ENCODE measurements at regions not wholly inside any gene's neighbourhood (a gene's known extent, or its start where the extent isn't known, plus 50 kb on each side); places are given as distances from the start of the nearest gene placed in this dataset.
A peak's percentile ranks its signal among the peaks of the same experiment; 100 is the strongest.

- Mint-ChIP-seq H3K9me3 (peaks cover 0 to 9% (median 9%) of the 10 kb centered on the region in 3 donors), H3K4me1 (no peaks in the 10 kb centered on the region), H3K27me3 (peaks cover 2 to 3% of the 10 kb centered on the region in 2 donors), H3K36me3 (no peaks in the 10 kb centered on the region), H3K27ac (no peak overlapping the region), H3K4me3 (no peak overlapping the region)
- WGBS (ENCODE audit: insufficient coverage), result no CpG with 5 or more reads among the region's 2 CpGs
- ChIA-PET CTCF (no interaction called here), POLR2A (no interaction called here)
- no peak overlapping the region for H3K27ac ChIP-seq (ENCODE audit: low read length)
- H3K4me3 ChIP-seq (ENCODE audit: control insufficient read depth in 1 of 2, extremely low read depth in 1 of 2, low read length in 1 of 2), result no peak overlapping the region
- no peaks in the 10 kb centered on the region for H3K36me3 ChIP-seq (ENCODE audit: control insufficient read depth in 2 of 2, extremely low read depth in 1 of 2, insufficient read depth in 1 of 2, low read length in 1 of 2)
- ATAC-seq (replicated peaks in 1 of 4), result no peak
- DNase-seq, result no peak
- H3K9me3 ChIP-seq, result no peaks in the 10 kb centered on the region
- no peaks in the 10 kb centered on the region for H3K27me3 ChIP-seq (replicated peaks in 1 of 2; ENCODE audit: control insufficient read depth in 2 of 2, extremely low read depth in 1 of 2, insufficient read depth in 2 of 2, low read length in 1 of 2)
- H3K4me1 ChIP-seq (ENCODE audit: control insufficient read depth in 1 of 2, extremely low read depth in 1 of 2, insufficient read depth in 2 of 2, low read length in 2 of 2), result peaks cover 0 to 8% of the 10 kb centered on the region in 2 experiments
Observed at GRCh38 chr9:16126042-16126441, 573.2 kb downstream of the CCDC171 start.

GRCh38 chr9:16128003-16128402 is 575.2 kb downstream of the CCDC171 start:
- DNase-seq, result no peak
- Histone ChIP-seq H3K9me3 (no peaks in the 10 kb centered on the region), H3K36me3 (ENCODE audit: control insufficient read depth in 2 of 2, extremely low read depth in 1 of 2, insufficient read depth in 1 of 2, low read length in 1 of 2) (no peaks in the 10 kb centered on the region), H3K27me3 (replicated peaks in 1 of 2; ENCODE audit: control insufficient read depth in 2 of 2, extremely low read depth in 1 of 2, insufficient read depth in 2 of 2, low read length in 1 of 2) (no peaks in the 10 kb centered on the region), H3K4me1 (ENCODE audit: control insufficient read depth in 1 of 2, extremely low read depth in 1 of 2, insufficient read depth in 2 of 2, low read length in 2 of 2) (no peaks in the 10 kb centered on the region), H3K27ac (ENCODE audit: low read length) (no peak overlapping the region), H3K4me3 (ENCODE audit: control insufficient read depth in 1 of 2, extremely low read depth in 1 of 2, low read length in 1 of 2) (no peak overlapping the region)
- ChIA-PET POLR2A (no interaction called here), CTCF (no interaction called here)
- WGBS (ENCODE audit: insufficient coverage), result no CpG with 5 or more reads among the region's 6 CpGs
- H3K9me3 Mint-ChIP-seq, result peaks cover 0 to 9% (median 9%) of the 10 kb centered on the region in 3 donors
- no peaks in the 10 kb centered on the region for H3K4me1 Mint-ChIP-seq
- H3K4me3 Mint-ChIP-seq, result no peak overlapping the region
- peaks cover 4 to 14% of the 10 kb centered on the region in 2 donors for H3K27me3 Mint-ChIP-seq
- no peak for ATAC-seq (replicated peaks in 1 of 4)
- H3K27ac Mint-ChIP-seq, result no peak overlapping the region
- no peaks in the 10 kb centered on the region for H3K36me3 Mint-ChIP-seq

GRCh38 chr9:16131264-16131663 is 578.4 kb downstream of the CCDC171 start:
- POLR2A ChIA-PET, result no interaction called here
- DNase-seq, result no peak

GRCh38 chr9:16132513-16132912 is 579.7 kb downstream of the CCDC171 start:
- WGBS (ENCODE audit: insufficient coverage), result no CpG with 5 or more reads among the region's 6 CpGs

More at GRCh38 chr9:16131264-16131663, 578.4 kb downstream of the CCDC171 start:
- no peak overlapping the region for H3K27ac Mint-ChIP-seq
- no peaks in the 10 kb centered on the region for H3K4me1 Mint-ChIP-seq
- no peaks in the 10 kb centered on the region for H3K36me3 ChIP-seq (ENCODE audit: control insufficient read depth in 2 of 2, extremely low read depth in 1 of 2, insufficient read depth in 1 of 2, low read length in 1 of 2)
- no peak overlapping the region for H3K27ac ChIP-seq (ENCODE audit: low read length)
- no peaks in the 10 kb centered on the region for H3K27me3 ChIP-seq (replicated peaks in 1 of 2; ENCODE audit: control insufficient read depth in 2 of 2, extremely low read depth in 1 of 2, insufficient read depth in 2 of 2, low read length in 1 of 2)
- H3K4me3 ChIP-seq (ENCODE audit: control insufficient read depth in 1 of 2, extremely low read depth in 1 of 2, low read length in 1 of 2), result no peak overlapping the region
- WGBS (ENCODE audit: insufficient coverage), result 88% methylated on average over 2 of the region's 6 CpGs
- no peaks in the 10 kb centered on the region for H3K4me1 ChIP-seq (ENCODE audit: control insufficient read depth in 1 of 2, extremely low read depth in 1 of 2, insufficient read depth in 2 of 2, low read length in 2 of 2)
- H3K9me3 Mint-ChIP-seq, result peaks cover 4 to 9% (median 9%) of the 10 kb centered on the region in 3 donors
- ATAC-seq (replicated peaks in 1 of 4), result no peak
- H3K36me3 Mint-ChIP-seq, result no peaks in the 10 kb centered on the region
- CTCF ChIA-PET, result no interaction called here
- no peak overlapping the region for H3K4me3 Mint-ChIP-seq
- no peaks in the 10 kb centered on the region for H3K9me3 ChIP-seq
- peaks cover 4 to 16% of the 10 kb centered on the region in 2 donors for H3K27me3 Mint-ChIP-seq

GRCh38 chr9:16133032-16133431 is 580.2 kb downstream of the CCDC171 start:
- H3K4me1 Mint-ChIP-seq, result no peaks in the 10 kb centered on the region
- Histone ChIP-seq H3K4me1 (ENCODE audit: control insufficient read depth in 1 of 2, extremely low read depth in 1 of 2, insufficient read depth in 2 of 2, low read length in 2 of 2) (no peaks in the 10 kb centered on the region), H3K36me3 (ENCODE audit: control insufficient read depth in 2 of 2, extremely low read depth in 1 of 2, insufficient read depth in 1 of 2, low read length in 1 of 2) (no peaks in the 10 kb centered on the region), H3K4me3 (ENCODE audit: control insufficient read depth in 1 of 2, extremely low read depth in 1 of 2, low read length in 1 of 2) (no peak overlapping the region), H3K9me3 (no peaks in the 10 kb centered on the region), H3K27ac (ENCODE audit: low read length) (no peak overlapping the region), H3K27me3 (replicated peaks in 1 of 2; ENCODE audit: control insufficient read depth in 2 of 2, extremely low read depth in 1 of 2, insufficient read depth in 2 of 2, low read length in 1 of 2) (no peaks in the 10 kb centered on the region)
- ChIA-PET POLR2A (no interaction called here), CTCF (no interaction called here)
- H3K36me3 Mint-ChIP-seq, result no peaks in the 10 kb centered on the region
- peaks cover 4 to 9% (median 9%) of the 10 kb centered on the region in 3 donors for H3K9me3 Mint-ChIP-seq
- peaks cover 4 to 16% of the 10 kb centered on the region in 2 donors for H3K27me3 Mint-ChIP-seq
- ATAC-seq (replicated peaks in 1 of 4), result no peak
- no peak overlapping the region for H3K4me3 Mint-ChIP-seq
- no peak for DNase-seq
- no peak overlapping the region for H3K27ac Mint-ChIP-seq

More at GRCh38 chr9:16132513-16132912, 579.7 kb downstream of the CCDC171 start:
- no peak overlapping the region for H3K4me3 ChIP-seq (ENCODE audit: control insufficient read depth in 1 of 2, extremely low read depth in 1 of 2, low read length in 1 of 2)
- Mint-ChIP-seq H3K27ac (no peak overlapping the region), H3K4me1 (no peaks in the 10 kb centered on the region), H3K4me3 (no peak overlapping the region), H3K36me3 (no peaks in the 10 kb centered on the region), H3K27me3 (peaks cover 4 to 16% of the 10 kb centered on the region in 2 donors), H3K9me3 (peaks cover 4 to 9% (median 9%) of the 10 kb centered on the region in 3 donors)
- CTCF ChIA-PET, result no interaction called here
- no peaks in the 10 kb centered on the region for H3K9me3 ChIP-seq
- no peaks in the 10 kb centered on the region for H3K36me3 ChIP-seq (ENCODE audit: control insufficient read depth in 2 of 2, extremely low read depth in 1 of 2, insufficient read depth in 1 of 2, low read length in 1 of 2)
- H3K27ac ChIP-seq (ENCODE audit: low read length), result no peak overlapping the region
- POLR2A ChIA-PET, result no interaction called here
- H3K27me3 ChIP-seq (replicated peaks in 1 of 2; ENCODE audit: control insufficient read depth in 2 of 2, extremely low read depth in 1 of 2, insufficient read depth in 2 of 2, low read length in 1 of 2), result no peaks in the 10 kb centered on the region
- ATAC-seq (replicated peaks in 1 of 4) (no peak), DNase-seq (no peak)
- no peaks in the 10 kb centered on the region for H3K4me1 ChIP-seq (ENCODE audit: control insufficient read depth in 1 of 2, extremely low read depth in 1 of 2, insufficient read depth in 2 of 2, low read length in 2 of 2)

- Histone ChIP-seq H3K27me3 (replicated peaks in 1 of 2; ENCODE audit: control insufficient read depth in 2 of 2, extremely low read depth in 1 of 2, insufficient read depth in 2 of 2, low read length in 1 of 2) (no peaks in the 10 kb centered on the region), H3K4me3 (ENCODE audit: control insufficient read depth in 1 of 2, extremely low read depth in 1 of 2, low read length in 1 of 2) (no peak overlapping the region), H3K36me3 (ENCODE audit: control insufficient read depth in 2 of 2, extremely low read depth in 1 of 2, insufficient read depth in 1 of 2, low read length in 1 of 2) (no peaks in the 10 kb centered on the region), H3K27ac (ENCODE audit: low read length) (no peak overlapping the region), H3K4me1 (ENCODE audit: control insufficient read depth in 1 of 2, extremely low read depth in 1 of 2, insufficient read depth in 2 of 2, low read length in 2 of 2) (no peaks in the 10 kb centered on the region), H3K9me3 (no peaks in the 10 kb centered on the region)
- Mint-ChIP-seq H3K27me3 (peaks cover 4 to 13% of the 10 kb centered on the region in 2 donors), H3K36me3 (no peaks in the 10 kb centered on the region), H3K9me3 (peaks cover 3 to 9% (median 4%) of the 10 kb centered on the region in 3 donors), H3K27ac (no peak overlapping the region), H3K4me1 (no peaks in the 10 kb centered on the region), H3K4me3 (no peak overlapping the region)
- DNase-seq (peak in 1 of 35 experiments; percentile 31), ATAC-seq (replicated peaks in 1 of 4) (peak in 1 of 4 experiments; percentile 24)
- POLR2A ChIA-PET, result no interaction called here
- CTCF ChIA-PET, result no interaction called here
- WGBS (ENCODE audit: insufficient coverage), result 29% methylated on average over 11 of the region's 19 CpGs
Observed at GRCh38 chr9:16133556-16134227, 580.8 kb downstream of the CCDC171 start.

GRCh38 chr9:16134351-16134750 is 581.5 kb downstream of the CCDC171 start:
- ATAC-seq (replicated peaks in 1 of 4), result no peak
- Histone ChIP-seq H3K36me3 (ENCODE audit: control insufficient read depth in 2 of 2, extremely low read depth in 1 of 2, insufficient read depth in 1 of 2, low read length in 1 of 2) (no peaks in the 10 kb centered on the region), H3K27me3 (replicated peaks in 1 of 2; ENCODE audit: control insufficient read depth in 2 of 2, extremely low read depth in 1 of 2, insufficient read depth in 2 of 2, low read length in 1 of 2) (no peaks in the 10 kb centered on the region), H3K27ac (ENCODE audit: low read length) (no peak overlapping the region), H3K4me1 (ENCODE audit: control insufficient read depth in 1 of 2, extremely low read depth in 1 of 2, insufficient read depth in 2 of 2, low read length in 2 of 2) (no peaks in the 10 kb centered on the region), H3K4me3 (ENCODE audit: control insufficient read depth in 1 of 2, extremely low read depth in 1 of 2, low read length in 1 of 2) (no peak overlapping the region), H3K9me3 (no peaks in the 10 kb centered on the region)
- H3K9me3 Mint-ChIP-seq, result peaks cover 0 to 4% (median 3%) of the 10 kb centered on the region in 3 donors
- ChIA-PET POLR2A (no interaction called here), CTCF (no interaction called here)
- H3K36me3 Mint-ChIP-seq, result no peaks in the 10 kb centered on the region
- no peak for DNase-seq
- peaks cover 4 to 13% of the 10 kb centered on the region in 2 donors for H3K27me3 Mint-ChIP-seq
- H3K4me1 Mint-ChIP-seq, result no peaks in the 10 kb centered on the region
- H3K4me3 Mint-ChIP-seq, result no peak overlapping the region
- no CpG with 5 or more reads among the region's 4 CpGs for WGBS (ENCODE audit: insufficient coverage)
- no peak overlapping the region for H3K27ac Mint-ChIP-seq
